ENCODE measurements at regions not wholly inside any gene's neighbourhood (a gene's known extent, or its start where the extent isn't known, plus 50 kb on each side); places are given as distances from the start of the nearest gene placed in this dataset.

DNA sequence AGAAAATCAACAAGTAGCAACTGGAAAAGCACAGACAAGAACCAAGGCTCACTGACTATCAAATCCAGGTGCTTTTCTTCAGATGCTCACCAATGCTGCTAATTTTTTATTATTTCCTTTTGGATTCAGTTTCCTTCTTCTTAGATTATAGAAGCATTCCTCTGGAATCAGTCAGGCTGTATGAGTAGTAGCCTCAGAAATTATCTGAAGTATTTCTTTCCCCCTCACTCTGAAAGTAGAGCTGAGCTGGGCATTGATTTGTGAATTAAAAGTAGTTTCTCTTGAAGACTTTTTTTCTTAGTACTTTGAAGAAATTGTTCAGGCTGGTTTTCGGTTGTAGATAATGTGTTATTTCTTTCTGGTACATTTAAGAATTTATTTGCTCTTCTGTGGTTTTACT, 273.7 kb downstream of the NOL4 start:
- no peak for DNase-seq

DNA sequence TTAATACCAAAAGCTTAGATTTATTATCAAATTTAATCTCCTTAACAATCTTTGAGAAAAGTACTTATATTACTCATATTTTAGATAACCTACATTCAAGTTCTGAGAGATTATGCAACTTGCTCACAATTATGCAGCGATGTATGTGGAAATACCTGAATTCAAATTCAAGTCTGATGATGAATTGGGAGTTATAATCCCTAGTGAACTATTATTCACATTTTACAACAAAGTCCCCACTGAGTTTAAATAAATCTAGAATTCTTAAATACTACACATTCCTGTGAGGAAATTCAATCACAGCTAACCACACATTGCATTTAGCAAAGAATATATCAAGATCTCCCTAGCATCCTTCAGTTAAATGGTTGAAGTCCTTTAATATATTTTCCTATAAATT, 278.4 kb downstream of the NOL4 start:
- DNase-seq: no peak

DNA sequence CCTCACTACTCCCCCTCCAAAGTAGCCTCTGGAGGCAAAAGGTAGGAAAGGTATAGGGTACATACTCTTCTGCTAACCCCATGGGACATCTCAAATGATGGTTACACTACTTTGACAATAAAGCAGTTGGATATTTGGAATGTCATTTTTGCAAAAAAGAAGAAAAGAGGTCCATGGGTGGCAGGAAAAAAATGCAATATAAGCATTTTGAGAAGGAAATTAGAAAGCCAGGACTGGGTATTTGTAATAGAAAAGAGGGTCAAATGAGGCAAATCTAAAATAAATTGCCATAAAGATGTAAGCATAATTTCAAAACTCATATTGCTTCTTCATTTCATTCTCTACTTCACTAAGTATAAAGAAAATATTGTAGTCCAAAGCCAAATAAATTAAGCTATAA, 280.2 kb downstream of the NOL4 start:
- DNase-seq: no peak

DNA sequence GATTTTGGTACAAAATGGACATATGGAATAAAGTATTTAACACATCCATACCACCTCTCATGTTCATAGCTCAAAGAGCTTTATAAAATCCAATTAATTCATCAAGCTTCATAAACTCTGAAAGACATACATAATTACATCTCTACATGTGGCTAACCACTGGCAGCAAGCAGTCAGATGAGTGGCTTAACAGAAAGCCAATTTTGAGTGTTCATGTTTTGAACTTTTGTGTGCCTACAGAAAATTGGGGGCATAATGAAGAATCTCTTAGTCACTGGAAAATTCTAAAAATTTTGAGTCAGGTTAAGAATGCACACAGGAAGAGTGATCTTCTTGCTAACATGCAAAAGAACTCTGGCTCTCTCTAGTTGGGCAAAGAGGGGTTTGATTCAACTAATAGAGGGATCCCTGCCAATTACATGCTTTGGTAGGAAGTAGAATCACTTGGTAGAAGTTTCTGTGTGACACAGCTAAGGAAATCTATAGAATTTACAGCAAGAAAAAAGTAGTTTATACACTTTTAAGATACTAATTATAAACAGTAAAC, 287.4 kb downstream of the NOL4 start:
- DNase-seq: no peak

DNA sequence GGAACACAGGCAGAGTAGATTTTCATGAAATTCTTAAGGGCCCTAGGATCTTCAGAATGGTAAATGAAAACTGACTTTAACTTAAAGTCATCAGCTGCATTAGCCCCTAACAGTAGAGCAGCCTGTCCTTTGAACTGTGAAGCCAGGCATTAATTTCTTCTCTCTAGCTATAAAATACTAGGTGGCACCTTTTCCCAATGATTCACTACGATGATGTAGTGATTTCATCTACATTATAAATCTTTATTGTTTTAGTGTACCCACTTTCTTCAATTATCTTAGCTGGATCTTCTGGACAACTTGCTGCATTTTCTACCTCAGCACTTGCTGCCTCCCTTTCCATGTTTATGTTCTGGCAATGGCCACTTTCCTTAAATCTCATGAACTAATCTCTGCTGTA, 290.5 kb downstream of the NOL4 start:
- DNase-seq: no peak

DNA sequence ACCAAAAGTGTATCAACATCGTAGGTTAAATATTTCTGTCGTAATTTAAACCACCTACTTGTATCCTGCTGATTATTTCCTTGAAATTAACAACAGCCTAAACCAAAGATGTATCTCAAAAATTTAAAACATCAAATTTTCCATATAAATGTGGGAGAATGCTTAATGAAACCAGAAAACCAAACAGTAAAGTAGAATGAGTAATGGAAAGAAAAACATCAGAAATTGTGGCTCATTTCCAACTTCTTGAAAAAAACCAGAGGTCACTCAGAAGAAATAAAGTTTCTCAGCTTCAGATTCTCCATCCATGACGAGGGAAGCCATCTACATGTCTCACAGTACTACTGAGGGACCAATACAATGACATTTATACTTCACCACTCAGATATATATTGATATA, 296.5 kb downstream of the NOL4 start:
- no peak for DNase-seq

DNA sequence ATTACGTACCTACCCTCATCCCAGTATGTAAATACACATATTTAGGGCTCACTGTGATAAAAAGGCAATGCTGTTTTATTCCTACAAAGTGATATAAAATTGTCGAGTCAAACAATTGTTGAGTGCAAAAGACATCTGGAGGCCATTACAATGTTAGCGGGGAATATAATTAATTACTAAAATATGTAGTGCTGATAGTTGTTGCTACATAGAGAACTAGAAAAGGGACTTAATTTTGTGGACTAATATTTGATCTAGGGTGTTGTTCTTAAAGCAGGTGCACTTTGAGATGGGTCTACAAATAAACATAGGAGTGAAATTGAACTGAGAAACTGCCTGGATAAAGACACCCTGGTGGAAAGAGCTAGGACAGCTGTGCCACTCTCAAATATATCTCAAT, 300.1 kb downstream of the NOL4 start:
- DNase-seq: no peak

DNA sequence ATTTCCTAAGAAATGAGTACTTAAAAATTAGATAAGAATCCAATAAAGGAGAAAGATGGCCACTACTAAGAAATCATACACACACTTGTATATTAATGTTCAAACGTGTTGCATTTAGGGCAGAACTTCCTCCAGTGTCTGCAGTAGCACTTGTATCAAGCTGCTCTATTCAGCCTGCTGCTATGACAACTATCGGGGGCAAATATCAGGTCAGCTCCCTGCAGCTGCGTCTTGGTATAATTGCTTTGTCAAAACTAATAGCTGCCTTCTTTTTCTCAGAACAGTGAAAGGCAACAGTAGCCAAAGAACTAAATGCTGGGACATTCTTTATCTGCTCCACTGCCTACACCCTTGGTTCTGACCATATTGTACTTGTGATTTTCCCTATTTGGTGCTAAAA, 300.7 kb downstream of the NOL4 start:
- no peak for DNase-seq

DNA sequence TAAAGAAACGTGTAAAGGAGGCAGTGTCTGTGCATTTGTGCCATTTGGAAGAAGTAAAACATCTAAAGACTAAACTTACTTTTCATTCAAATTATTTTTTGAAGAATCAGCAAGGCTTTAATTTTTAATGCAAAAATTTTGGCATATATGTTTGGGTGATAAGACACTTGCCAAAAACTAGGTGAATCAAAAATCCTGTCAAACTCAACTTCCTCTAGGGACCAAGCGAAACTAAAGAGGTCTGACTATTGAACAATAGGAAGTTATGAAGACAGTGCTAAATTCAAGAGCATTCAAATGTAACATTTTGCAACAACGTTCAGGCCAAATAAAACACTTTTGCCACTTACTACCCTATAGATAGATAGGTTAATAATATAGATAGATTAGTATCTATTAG, 306.1 kb downstream of the NOL4 start:
- DNase-seq: no peak

DNA sequence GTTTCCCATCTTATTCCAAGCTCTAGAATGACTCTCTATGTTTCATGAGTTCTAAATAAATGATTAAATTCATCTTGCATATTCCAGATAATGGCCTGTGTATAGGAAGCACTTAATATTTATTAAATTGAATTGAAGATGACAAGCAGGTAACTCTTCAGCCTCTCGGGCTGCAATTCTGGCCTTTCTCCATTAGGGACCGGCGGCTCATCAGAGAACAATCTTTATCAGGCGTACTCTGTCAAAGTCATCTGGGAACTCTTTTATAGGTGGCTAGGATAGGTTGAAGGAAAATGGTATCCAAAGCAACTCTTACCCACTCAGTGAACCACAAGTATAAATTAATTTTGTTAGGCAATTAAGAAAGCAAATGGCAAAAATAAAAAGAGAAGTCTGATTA, 308.5 kb downstream of the NOL4 start:
- no peak for DNase-seq

DNA sequence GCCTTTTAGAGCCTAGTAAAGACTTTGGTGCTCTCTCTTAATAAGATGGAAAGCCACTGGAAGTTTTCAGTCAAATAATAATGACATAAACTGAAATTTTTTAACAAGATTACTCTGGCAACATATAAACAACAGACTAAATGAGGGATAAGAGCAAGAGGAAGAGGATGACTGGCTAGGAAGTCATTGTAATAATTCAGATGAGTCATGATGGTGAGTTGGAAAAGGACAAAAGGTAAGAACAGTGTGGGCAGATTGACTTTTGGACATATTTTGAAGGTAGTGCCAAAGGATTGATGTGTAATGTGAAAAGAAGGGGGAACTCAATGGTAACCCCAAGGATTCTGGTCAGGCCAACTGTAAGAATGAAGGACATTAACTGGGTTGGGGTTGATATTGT, 310.3 kb downstream of the NOL4 start:
- no peak for DNase-seq

DNA sequence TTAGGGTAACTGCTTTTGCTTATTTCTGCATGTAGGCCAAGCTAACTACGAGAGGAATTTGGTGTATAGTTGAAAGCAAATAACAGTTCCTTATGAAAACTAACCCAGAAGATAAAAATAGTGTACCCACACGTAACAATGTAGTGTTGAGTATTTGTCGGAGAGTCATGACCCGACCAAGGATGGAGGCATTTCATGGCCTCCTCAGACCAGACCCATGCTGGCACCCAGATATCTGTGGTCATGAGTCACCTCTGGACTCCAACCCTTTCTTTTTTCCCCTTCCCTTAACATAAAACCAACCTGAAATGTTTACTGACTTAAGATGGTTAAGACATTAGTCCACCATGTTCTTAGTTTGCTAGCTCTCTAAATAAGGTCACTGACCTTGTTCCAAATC, 318.7 kb downstream of the NOL4 start:
- DNase-seq: no peak

DNA sequence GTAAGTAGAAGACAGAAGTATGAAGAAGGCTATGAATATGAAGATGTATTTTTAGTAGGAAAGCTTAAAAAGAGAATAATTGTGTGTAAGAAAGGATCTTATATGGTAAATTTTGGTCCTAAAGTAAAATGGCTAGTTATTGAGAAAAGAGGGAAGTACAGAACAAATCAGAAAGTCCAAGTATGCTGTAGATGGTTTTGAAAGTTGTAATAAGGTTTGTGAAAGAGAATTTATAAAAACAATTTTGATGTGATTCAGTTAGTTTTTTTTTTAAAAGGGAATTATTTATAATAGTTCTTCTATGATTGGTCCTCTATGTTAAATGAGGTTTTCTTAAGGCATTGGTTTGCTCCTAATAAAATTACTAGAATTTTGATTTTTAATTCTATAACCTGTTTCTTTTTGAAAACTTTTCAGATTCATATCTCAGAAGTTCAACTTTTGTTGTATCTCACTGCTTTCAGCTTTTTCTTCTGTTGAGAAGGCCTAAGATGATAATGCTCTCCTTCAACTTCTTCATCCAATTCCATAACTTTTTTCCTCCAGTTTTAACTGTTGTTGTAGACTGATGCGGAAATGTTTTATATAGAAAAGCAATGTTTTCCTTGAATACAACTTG, 322.7 kb downstream of the NOL4 start:
- no peak for DNase-seq

DNA sequence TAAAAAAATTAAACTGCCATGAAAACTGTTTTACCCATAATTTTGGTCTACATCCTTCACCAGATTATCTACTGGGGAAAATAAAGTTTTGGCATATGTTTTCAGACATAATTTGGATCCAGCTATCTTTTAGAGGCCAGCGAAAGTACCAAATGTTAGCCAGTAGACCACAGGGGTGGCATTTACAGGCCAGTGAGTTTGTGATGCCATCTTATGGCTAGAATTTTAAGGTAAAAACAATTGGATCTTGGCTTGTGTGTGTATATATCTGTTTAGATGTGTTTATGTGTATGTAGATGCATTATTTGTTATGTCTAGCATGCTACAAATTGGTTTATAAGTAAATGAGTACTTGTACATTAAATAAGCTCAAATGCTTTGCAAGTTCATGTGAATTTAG, 322.6 kb downstream of the ASXL3 start:
- no peak for DNase-seq

DNA sequence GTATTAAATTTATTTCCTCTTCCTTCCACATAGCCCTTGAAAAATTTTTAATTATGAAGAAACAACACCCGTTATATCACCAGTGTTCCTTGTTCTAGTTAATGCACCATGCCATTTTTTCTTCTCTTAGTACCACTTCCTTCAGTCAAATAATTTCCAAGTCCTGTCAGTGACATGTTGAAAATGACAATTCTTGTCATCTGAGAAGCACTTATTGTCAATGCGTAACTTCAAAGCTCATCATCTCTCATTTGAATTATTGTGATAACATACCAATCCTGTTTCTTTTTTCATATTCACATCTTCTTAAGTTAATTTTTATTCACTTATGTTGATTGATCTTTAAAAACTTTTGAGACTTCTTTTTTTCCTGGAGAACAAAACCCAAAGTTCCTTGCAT, 320.4 kb downstream of the ASXL3 start:
- no peak for DNase-seq

DNA sequence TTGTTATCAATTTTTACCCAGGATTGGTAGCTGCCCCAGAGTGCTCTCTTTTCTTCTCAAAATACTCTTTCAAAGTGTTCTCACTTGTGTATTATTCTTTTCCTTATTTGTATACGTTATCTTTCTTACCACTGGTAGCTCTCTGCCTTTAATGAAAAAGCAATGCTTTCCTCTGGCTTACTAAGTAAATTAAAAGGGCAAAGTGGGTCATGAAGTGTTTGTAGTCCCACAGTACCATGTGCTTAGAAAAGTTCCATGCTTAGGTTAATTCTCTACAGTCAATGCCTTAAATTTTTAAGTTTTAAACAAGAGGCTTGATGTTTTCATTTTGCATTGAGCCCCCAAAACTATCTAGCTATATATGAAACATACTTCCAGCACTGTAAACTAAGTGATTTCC, 300.2 kb downstream of the ASXL3 start:
- DNase-seq: no peak

DNA sequence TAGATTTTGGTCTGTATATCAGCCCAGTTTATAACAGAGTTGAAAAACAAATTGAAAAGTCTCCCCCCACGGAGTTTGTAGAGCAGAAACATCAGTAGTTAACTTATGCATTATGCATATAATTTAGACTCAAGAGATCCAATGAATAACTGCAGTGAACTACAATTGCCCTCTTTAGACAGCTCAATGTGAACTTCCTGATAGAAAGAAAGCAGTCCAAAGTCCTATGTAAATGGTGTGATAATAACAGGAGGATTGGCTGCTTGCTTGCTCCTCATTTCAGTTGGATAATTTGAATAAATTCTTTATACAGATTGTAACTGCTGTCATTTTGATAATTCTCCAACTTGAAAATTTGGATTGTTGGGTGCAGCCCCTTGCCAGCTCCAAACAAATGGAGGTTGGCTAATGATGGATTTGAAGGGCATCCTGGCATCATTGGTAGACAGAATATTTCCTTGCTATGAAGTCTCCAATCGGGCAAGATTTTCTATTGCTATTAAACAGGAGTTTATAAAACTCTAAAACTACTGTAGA, 297.1 kb downstream of the ASXL3 start:
- no peak for DNase-seq

DNA sequence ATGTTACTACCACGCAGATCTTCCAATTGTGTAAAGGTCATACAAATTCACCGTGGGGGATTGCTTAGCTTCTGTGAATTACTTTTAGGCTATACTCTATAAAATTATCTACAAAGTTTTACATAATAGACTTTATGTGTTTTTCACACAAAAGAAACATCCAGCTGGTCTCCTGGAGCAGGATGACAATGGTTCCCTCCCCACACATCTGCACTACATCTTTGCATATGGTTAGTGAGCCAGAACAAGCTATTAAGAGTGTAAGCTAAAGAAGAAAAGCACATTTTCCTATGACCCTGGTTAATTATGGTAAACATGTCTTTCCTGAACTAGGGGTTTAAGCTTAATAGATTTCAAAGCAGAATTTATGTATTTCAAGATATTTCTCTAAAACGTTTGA, 295.1 kb downstream of the ASXL3 start:
- DNase-seq: no peak

DNA sequence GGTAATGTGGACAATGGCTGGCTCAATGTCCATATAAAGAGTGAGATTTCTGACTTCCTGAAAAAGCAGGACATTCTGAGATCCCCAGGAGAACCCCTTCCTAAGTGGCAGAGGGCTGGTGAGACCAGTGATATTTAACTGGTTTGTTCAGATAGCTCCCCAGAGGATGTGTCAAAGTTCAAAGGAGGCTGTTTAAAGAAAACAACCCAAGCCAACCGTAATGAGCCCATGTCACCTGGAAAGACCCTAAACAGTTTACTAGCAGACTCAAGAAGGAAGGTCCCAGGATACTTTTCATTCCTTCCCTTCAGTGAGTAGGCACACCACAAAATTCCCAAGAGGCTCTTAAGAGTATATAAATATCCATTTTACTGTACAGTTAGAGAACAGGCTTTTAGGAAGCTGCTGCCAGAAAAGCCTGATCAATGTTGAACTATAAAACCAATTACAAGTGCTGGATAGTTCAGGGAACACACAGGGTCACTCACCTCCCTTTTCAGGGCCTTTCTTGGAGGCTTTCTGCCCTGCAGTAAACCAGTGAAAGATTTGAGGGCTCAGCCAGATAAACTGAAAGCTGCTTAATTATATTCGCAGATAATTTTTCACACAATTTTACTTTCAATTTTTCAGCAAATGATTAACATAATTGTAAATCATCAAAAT, 293.5 kb downstream of the ASXL3 start:
- no peak for DNase-seq

DNA sequence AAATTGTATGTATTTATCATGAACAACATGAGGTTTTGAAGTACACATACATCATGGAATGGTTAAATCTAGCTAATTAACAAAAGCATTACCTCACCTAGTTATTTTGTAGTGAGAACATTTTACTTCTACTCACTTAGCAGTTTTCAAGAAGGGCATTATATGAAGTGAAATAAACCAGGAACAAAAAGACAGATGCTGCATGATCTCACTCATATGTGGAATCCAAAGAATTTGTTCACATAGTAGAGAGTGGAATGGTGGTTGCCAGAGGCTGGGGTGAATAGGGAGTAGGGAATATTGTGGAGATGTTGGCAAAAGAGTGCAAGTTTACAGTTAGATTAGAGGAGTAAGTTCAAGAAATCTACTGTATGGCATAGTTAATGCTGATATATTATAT, 292.0 kb downstream of the ASXL3 start:
- no peak for DNase-seq

DNA sequence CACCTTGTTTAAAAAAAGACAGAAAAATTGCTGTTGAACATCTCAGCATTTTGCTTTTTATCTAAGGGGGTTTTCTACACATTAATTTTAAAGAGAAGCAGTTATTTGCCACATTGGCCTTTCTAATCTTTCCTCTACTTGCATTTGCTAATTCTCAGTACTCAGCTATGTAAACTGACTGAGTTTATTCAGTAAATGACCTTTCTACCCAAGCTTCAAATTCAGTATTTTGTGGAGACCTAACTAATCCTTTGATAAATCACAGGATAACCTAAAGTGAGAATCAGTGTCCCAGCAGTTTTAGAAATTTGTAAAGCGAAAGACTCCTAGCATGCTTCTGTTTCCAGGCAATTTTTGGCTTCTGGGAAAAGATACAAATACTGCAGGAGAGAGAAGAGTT, 288.4 kb downstream of the ASXL3 start:
- DNase-seq: no peak

DNA sequence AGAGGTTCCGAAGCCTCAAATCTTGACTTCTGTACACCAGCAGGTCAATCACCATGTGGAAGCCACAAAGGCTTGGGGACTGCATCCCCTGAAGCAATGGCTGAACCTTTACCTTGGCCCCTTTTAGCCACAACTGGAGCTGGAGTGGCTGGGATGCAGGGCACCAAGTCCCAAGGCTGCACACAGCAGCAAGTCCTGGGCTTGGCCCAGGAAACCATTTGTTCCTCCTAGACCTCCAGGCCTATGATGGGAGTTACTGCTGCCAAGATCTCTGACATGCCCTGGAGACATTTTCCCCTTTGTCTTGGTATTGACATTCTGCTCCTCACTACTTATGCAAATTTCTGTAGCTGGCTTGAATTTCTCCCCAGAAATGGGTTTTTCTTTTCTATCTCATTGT, 285.9 kb downstream of the ASXL3 start:
- no peak for DNase-seq

DNA sequence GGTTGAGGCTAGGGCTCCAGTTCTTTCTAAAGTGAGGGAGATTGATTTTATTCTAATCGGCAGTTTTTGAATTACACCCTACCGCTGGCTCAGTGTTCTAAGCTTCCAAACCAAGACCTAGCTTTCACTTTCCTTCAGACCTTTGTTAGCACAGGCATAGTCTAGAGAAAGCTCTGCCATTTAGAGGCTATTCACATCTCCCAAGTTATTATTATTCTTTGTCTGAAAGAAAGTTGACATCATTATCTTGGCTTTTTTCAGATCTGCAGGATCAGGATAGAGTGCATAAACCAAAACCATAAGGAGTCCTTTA, 276.8 kb downstream of the ASXL3 start:
- DNase-seq: no peak

DNA sequence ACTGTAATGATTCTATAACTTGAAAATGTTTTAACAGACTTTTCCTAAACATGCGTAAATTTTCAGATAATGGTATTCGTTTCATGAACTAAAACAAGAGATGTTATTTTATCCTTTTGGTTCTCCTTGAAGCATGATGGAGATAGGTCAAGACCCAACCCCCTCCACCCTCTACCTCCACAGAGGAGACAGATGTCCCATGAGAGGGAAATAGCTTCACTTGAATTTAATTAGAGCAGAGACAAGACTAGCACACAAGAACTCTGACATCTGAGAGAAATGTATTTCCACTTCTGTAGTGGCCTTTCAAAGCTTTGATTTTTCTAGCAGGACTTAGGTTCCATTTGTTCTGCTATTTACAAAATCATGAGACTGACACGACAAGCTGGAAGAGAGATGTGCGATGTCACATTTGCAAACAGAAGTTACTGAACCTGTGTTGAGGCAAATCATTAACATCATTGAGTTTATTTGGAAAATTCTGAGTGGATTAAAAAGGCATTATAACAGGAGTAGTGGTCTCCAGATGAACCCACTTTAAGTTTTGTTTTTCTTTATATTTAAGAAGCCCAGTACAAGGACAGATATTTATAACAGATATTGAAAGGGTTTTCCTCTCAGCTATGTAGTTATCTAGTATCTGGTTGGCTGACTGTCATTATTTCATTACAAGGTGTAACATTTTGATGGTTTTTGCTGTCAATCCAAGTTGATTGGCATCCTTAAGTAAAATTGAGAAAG, 276.2 kb downstream of the ASXL3 start:
- DNase-seq: no peak

Data from bone marrow (tissue), 2 donors.